A549 (cell line): ENCODE measurements at regions not wholly inside any gene's neighbourhood (a gene's known extent, or its start where the extent isn't known, plus 50 kb on each side); places are given as distances from the start of the nearest gene placed in this dataset.

ENCODE experiments used
- BHLHE40 ChIP-seq: IDR thresholded peaks from 2 replicates; pipeline ENCODE4 v1.6.1; 2012; ENCODE audit warnings: low read depth, low read length, inconsistent platforms
- CEBPB ChIP-seq, 2 experiments: fragments of >200 bp in 1 of 2; sonication (Bioruptor Twin) in 1 of 2; formaldehyde crosslinking in 1 of 2; IDR thresholded peaks; 2 replicates each; pipeline ENCODE4 v1.6.1; 2012 to 2016
- CTCF ChIP-seq: fragments of >200 bp; sonication (Bioruptor Twin); formaldehyde crosslinking; IDR thresholded peaks from 3 replicates; pipeline ENCODE4 v1.5.1; 2016
- KDM5A ChIP-seq: fragments of 200-600 bp; sonication (generic); IDR thresholded peaks from 2 replicates; pipeline ENCODE4 v1.6.1; 2016; ENCODE audit warnings: antibody characterized with exemption, mild to moderate bottlenecking
- RCOR1 ChIP-seq: fragments of 150-350 bp; IDR thresholded peaks from 2 replicates; pipeline ENCODE4 v1.6.1; 2014; ENCODE audit warnings: antibody characterized with exemption, low read length, low read depth
- ZNF302 ChIP-seq: fragments of 250-450 bp; sonication (Bioruptor Pico); IDR thresholded peaks from 2 replicates; pipeline ENCODE4 v1.9.0; 2021; ENCODE audit warnings: inconsistent platforms, mild to moderate bottlenecking, moderate library complexity

- TF ChIP-seq CEBPB (IDR thresholded peaks at IDR 0.05) = no peak
- no peak for TF ChIP-seq ZNF302 (CRISPR knock-in tag)
- TF ChIP-seq CTCF = no peak
- no peak for TF ChIP-seq RCOR1
- TF ChIP-seq BHLHE40 = no peak
- no peak for TF ChIP-seq KDM5A
Measured at GRCh38 chr10:25744574-25744973, 189.5 kb upstream of the MYO3A start.
